ENCODE measurements at regions not wholly inside any gene's neighbourhood (a gene's known extent, or its start where the extent isn't known, plus 50 kb on each side); places are given as distances from the start of the nearest gene placed in this dataset.
"Not testable (repeated sequence)": the region's sequence is repeated elsewhere in the genome, so short reads cannot be mapped to it uniquely, and the experiment has no call there.

DNA sequence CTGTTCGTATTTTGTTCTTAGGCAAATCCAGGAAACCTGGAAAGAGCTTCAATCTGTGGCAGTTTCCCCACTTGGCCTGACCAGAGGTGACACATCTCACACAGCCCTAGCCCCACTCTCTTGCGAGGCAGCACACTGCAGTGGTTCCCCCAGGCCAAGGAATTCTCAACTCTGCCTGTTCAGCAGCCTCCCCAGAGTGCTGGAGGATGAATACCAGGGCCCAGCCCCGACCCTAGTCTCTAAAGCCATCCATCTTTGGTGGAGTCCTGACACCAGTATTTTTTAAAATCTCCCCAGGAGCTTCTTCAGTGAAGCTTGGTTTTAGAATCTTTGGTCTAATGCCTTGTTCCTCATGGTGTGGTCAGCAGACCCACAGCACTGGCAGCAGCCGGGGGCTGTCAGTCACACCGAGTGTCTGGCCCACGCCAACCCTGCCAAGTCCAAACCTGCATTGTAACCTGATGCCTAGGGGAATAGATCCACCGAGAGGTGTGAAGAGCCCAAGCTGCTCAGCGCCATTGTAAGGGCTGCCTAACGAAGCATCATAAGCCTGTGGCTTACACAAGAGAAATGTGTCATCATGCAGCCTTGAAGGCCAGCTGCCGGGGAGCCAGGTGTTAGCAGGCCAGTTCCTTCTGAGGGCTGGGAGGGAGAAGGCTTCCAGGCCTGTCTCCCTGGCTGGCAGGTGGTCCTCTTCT is 428.7 kb upstream of the ID2 start:
- peak; percentile 42 for DNase-seq

DNA sequence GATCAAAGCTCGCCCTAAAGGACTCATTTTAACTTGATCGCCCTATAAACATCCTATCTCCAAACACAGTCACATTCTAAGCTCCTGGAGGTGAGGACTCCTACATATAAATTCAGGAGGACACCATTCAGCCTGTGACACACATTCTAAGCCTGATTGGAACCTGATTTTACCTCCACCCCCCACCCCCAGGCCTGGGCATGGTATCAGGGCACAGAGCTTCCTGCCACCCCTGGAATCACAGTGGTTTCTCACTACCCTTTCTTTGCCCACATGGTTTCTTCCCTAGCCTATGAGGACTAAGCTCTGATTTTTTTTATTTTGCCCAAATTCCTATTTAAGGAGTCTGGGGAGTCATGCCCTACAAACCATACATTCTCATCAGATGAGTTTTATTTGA is 428.1 kb upstream of the ID2 start:
- no peak for DNase-seq

DNA sequence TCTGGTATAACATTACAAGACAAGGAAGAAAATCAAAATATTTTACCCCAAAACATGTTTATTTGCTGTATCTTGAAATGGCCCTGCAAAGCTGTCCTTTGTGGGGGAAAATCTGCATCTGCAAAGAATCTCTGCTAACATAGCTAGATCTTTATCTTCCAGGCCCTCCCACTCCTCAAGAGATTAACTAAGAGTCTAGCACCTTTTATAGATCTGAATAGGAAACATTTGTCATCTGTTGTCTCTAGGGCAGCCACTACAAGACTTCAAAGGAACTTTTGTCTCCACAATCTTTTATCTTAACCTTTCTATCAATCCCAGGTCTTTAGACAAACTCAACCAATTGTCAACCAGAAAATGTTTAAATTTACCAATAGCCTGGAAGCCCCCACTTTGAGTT is 427.6 kb upstream of the ID2 start:
- DNase-seq: not testable (repeated sequence)

DNA sequence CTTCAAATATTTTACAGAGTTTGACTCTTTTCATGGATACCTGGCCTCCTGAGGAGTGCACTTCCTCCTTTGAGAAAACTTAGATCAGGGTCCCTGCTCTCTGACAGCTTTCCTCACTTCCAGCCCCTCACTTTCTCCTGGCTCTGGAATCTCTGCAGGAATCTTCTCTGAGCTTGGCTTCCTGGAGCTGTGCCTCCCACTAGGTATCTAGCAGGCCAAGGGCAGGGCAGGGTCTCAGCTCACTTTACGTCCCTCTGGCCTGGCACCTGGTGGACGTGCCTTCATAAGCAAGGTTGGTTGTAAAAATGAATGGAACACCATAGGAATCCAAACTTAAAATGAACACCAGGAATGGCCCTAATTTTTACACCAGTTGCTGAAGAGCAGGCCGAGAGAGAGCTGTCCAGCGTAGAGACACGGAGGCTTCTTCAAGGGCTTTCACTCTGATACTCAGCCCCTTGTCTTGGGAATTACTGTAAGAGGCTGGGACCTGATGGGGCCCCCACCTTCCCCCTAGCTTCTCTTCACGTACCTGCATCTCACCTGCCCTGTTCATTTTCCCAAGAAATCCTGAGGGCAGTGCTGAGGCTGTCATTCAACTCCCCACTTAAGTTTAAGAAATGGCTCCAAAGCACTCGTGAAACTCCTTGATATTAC is 426.9 kb upstream of the ID2 start:
- DNase-seq: no peak

DNA sequence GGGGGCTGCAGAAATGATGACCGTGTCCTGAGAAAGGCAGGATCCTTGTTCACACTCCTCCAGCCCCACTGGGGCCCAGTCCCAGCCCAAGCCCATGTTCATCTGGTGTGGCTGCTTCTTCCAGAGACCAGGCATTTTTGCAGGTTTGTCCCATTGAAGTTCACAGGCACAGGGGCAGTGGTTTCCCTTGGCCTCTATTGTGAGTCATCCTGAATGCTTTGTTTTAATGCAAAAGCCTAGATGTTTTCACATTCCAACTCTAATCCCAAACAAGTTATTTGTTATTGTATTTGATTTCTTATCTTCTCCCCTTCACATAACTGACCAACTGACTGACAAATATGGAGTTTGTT is 426.4 kb upstream of the ID2 start:
- no peak for DNase-seq

DNA sequence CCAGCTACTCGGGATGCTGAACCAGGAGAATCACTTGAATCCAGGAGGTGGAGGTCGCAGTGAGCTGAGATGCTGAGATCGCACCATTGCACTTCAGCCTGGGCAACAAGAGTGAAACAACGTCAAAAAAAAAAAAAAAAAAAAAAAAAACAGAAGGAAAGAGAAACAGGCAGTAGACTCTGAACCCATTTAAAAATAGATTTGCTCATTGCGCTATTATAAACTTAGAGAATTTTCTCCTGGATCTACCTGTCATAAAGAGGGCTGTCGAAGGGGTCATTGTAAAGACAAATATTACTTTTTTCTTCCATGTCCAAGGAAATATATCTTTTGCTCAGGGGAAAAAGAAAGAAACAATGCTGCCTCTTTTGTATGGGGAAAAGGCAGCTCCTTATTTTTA is 425.0 kb upstream of the ID2 start:
- no peak for DNase-seq

DNA sequence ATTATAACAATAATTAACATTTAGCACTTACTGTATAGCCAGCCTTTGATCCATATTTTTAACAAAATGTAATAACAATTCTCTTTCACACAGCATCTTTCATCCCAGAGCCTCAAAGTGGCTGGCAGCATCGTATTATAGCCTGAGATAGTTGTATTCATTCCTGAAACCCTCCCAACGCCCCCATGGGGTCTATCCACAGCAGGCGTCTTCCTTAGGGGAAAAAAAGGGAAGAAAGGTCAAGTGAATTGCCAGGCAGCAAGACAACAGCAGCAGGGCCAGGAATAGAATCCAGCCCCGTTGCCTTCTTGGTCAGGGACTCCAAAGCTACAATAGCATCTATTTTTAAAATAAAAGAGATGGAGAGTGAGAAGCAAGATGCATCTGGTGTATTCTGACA is 424.4 kb upstream of the ID2 start:
- no peak for DNase-seq

DNA sequence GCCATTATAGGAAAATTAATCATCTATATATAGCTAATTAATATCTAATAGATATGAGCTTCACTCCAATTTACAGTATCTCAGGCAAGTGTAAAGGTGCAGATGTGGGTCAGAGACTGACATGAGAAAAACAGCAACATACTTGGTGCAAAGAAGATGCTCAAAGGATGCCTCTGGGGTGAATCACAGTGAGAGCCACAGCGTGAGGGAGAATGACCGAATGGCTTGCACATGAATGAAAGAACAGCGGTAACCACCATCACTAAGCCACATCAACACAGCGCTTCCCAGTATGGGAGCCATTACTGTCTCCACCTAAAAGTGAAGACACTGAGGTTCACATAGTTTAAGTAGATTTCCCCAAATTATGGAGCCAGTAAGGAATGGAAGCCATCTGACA is 423.4 kb upstream of the ID2 start:
- DNase-seq: no peak

DNA sequence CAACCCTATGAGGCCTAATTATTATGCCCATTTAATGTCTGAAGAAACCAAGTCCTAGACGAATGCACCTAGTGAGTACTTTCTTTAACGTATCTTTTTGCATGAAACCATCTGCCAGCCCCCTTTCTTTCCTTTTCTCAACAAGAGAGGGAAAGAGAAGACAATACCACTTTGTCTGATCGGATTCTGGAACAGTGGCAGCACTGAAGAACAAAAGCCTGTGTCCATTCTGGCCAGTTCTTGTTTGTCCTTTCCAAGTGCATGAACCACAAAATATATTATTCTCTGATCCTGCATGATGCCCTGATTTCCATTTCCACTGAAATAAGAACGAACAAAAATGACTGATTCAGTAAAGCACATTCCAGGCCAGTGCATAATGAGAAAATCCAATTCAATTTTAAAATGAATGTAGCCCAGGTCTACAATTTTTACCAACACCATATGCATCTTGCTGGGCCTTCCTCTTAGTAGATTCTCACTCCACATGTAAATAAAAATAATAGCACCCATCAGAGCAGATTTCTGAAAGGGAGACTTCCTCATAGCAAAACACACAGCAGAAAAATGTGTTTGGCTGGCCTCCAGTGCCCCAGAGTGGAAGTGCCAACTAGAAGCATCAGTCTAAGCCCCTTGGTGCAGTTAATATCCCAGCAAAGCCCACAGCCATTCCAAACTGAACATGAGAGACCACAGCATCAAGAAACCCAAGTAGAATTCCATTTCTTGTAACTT is 422.6 kb upstream of the ID2 start:
- no peak for DNase-seq

DNA sequence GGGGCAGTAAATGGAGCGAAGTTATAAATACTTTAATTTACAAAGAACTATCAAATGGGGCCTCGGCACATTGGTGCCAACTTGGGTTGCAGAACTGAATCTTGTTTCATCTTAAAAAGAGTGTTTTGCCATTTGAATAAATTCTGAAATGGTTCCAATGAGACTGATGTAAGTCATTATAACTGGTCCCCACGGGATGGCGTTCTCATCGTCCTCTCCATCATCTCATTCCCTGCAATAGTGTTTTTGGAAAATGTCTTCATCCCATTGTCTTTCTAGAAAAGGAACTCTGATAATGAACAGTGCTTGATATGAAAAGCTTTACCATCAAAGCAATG is 422.0 kb upstream of the ID2 start:
- no peak for DNase-seq

DNA sequence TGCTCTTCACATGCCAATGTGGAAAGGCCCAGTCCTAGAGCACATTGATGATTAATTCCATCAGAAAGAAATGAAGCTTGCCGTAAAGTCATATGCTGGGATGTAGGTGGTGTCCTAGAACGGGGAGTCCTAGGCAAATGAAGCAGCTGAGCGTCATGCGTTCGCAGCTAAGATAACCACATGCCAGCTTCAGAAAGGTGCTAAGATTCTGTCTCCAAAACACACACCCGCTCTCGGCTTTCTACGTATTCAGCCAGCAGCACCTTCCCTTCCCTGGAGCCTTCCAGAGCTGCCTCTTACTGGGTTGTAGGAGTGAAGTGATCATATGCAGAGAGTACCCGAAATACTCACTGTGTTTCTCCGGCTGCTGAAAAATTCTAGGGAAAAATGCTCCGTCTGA is 421.6 kb upstream of the ID2 start:
- DNase-seq: no peak

DNA sequence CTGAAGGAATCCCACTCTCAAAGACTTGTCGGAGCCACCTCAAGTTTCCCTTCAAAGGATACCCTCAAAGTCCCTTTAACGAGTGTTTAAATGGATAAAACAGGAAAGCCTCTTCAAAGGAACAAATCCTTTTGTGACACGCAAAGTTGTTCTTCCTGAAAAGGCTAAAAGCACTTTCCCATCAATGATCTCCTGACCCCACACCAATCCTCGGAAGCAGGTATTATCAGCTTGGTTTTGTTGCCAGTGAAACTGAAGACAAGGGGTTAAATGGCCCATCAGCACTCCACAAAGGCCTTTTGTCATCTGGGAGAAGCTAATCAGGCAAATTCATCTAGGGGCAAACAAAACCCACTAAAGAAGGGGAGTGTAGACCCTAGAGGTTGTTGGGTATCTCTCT is 418.0 kb upstream of the ID2 start:
- DNase-seq: no peak

DNA sequence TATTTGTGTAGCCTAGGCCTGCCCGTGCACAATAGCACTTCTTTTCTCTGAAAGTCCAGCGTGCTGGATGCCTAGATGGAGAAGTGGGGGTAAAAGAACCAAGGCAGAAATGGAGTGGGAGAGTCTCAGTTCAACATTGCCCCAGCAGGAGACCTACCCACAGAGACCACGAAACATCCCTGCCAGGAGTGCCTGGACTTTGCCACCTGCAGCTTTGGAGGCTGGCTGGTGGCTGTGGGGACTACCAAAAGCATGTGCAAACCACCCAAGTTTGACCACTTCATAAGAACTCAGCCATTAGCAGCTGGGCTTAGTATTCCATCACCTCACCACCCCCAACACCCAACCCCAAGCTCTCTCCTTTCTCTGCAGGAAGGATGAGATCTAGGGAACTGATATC is 416.9 kb upstream of the ID2 start:
- no peak for DNase-seq

DNA sequence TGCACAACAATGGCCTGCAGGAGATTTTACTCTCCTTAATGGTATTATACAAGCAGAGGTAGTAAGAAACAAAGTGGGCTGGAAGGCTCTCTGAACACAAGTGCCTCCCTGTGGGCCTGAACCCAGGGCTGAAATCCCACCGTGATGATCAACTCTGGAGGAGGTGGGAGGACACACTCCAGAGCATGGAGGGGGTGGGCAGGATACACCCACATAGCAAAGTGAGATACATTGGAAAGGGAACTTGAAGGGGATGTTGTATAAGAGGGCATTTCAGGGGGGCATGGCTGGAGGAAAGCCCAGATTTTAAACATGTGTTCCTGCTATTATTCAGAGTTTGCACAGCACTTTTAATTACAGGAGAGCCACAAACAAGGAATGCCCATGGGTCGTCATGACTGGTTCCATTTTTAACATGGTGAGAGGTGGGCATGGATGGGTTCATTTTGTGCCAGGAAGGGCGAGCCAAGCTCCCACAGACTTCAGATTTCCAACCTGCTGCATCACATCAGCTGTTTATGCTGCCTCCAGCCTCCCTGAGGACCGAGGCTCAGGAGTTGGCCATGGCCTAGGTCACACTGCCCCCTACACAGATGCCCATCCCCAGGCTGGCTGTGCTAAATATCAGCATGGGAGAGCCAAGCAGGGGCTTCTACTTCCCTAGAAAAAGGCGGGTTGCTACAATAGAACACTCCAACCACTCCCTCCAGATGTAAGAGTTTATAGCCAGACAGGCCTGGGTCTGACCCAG is 416.2 kb upstream of the ID2 start:
- DNase-seq: no peak

DNA sequence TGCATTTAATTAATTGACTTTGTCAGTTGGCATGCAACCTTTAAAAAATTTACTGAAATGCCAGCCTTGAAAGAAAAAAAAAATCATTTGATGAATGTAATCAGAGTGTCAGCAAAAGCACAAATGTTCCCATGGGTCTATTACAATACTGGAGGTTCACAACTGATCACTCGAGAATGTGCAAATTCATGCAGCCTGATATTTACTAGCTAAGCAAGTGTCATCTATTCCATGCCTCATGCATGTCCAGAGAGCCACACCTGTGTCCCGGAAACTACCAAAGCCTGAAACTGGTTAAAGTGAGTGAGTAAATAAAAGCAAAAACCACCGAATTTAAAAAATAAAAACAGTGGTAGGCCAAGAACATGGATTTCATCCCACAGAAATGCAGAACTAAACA is 415.3 kb upstream of the ID2 start:
- DNase-seq: no peak

DNA sequence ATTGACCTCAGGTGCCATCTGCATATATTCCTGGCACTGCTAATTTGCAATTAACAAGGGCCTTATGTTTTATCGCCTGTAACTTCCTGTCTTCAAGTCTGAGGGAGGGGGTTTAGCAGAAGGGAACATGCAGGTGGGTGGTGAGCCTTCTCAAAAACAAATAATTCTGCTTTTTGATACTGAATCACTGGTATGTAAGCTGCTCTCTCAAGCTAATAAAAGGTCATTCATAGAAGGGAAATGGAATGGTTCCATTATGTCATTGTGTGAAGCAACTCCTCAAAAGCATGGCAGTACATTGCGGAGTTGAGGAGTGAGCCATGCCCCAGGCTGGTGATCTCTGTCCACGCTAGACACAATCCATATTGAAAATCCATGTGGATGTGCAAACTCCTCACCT is 414.8 kb upstream of the ID2 start:
- no peak for DNase-seq

DNA sequence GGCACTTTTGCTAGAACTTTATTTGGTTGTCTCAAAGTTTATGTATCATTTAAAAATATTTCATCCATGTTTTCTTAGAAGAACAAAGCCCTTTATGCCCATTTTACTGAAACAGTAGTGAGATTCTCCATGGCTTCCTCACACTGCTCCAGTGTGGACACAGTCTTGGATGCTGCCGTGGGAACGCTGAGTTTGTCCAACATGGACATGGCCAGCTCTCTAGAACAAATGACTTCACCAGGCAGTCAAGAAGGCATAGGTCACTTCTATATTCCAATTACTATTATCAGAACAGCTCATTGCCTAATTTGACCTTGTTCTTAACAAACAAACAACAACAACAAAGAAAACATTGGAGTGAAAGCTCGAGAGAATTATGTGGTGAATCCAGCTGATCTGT is 414.1 kb upstream of the ID2 start:
- no peak for DNase-seq

DNA sequence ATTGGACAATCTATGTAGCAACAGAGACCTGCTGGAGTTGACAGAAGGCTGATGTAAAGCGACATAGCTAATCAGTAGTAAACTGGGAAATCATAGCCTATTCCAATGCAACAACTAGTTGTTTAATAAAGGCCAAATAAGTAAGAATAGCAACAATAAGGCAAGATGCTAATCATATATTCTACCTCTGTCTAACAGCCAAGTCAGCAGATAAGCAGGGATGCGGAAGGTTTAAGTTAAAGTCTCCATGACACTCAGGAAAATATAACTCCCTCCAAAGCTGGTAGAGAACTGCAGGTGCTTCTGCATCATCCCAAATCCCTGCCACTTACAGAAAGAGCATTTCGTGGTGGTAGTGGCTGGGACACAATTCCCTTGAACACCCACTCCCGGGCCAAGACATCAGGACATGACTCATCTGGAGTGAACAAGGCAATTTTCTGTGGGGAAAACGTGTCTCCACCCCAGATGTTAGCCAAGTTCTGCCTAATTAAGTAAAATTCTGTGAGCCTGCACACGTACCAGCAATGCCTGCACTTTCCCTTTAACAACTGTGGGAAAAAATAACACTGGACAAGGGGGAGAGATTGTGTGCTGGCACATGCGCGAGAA is 413.6 kb upstream of the ID2 start:
- no peak for DNase-seq

DNA sequence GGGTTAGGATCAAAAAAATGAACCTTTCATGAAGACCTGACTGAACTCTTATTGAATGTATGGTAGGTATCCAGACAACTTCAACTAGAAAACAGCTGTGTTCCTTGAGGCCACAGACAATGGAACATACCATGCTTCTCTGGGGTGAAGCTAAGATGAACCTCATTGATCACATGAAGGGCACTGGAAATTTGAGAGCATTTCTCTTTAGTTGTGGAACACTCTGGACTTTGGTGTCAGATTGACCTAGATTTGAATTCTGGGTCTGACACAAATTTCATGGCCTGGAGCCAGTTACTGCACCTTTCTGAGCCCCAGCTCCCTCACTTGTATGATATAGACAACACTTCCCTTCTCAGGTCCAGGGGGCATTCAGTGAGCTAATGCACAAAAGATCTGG is 411.2 kb upstream of the ID2 start:
- no peak for DNase-seq

DNA sequence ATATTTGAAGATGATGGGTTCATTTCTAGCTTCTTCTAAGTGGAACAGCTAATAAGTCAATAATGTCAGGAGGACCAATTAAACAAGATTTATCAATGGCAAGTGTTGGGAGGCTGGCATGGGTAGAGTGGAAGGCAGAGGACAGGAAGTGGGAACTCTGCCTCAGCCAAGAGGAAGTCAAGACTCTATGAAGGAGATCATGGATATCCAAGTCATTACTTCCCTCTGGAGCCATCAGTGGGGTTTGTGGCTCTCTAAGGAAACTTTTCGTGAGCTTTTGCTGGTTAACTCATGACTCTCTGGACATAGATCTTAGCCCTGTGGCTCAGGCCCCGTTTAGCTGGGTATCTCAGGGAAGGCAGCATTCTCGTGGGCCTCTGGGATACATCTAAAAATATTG is 410.4 kb upstream of the ID2 start:
- no peak for DNase-seq

DNA sequence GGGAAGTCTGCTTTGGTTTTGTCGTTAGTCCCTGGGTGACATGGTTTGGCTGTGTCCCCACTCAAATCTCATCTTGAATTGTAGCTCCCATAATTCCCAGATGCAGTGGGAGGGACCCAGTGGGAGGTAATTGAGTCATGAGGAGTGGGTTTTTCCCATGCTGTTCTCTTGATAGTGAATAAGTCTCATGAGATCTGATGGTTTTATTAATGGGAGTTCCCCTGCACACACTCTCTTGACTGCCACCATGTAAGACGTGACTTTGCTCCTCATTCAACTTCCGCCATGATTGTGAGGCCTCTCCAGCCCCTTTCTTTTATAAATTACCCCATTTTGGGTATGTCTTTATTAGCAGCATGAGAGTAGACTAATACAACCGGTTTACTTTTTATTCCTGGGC is 405.8 kb upstream of the ID2 start:
- DNase-seq: no peak

DNA sequence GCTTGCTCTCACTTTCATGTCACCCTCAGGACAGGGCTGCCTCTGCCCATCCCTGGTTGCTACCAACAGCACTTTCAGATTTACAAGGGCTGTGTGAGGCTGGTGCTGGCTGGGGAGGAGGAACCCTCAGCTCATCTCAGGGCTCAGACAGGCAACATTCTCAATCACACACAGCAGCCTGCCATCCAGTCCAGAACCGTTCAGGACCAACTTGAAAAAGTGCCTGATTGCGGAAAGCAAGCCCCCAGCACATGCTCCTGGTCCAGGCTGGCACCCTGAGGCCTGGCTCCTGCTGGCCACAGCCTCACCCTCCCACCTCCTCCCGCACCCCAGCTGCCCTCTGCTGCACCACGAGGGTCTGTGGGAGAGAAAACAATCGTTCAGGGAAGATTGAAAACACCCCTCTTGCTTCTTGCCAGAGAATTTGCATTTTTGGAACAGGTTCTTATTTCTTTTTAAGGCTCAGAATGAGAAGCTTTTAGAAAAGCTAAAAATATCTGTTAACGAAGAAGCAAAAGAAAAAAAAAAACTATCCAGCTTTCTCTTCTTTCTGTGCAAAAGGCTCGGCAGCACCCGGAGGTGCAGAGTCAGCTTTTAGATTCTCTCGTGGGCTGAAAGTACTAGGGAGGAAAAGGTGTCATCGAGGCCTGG is 403.8 kb upstream of the ID2 start:
- DNase-seq: no peak
